ENCODE measurements at regions not wholly inside any gene's neighbourhood (a gene's known extent, or its start where the extent isn't known, plus 50 kb on each side); places are given as distances from the start of the nearest gene placed in this dataset.

- TF ChIP-seq, protein P1, sequence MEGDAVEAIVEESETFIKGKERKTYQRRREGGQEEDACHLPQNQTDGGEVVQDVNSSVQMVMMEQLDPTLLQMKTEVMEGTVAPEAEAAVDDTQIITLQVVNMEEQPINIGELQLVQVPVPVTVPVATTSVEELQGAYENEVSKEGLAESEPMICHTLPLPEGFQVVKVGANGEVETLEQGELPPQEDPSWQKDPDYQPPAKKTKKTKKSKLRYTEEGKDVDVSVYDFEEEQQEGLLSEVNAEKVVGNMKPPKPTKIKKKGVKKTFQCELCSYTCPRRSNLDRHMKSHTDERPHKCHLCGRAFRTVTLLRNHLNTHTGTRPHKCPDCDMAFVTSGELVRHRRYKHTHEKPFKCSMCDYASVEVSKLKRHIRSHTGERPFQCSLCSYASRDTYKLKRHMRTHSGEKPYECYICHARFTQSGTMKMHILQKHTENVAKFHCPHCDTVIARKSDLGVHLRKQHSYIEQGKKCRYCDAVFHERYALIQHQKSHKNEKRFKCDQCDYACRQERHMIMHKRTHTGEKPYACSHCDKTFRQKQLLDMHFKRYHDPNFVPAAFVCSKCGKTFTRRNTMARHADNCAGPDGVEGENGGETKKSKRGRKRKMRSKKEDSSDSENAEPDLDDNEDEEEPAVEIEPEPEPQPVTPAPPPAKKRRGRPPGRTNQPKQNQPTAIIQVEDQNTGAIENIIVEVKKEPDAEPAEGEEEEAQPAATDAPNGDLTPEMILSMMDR (IDR thresholded peaks at IDR 0.05; ENCODE audit: insufficient read depth, low read length, missing control alignments): no peak
- H3K4me3 ChIP-seq (ENCODE audit: low read depth, low read length): no peak overlapping the region
- DNase-seq (ENCODE audit: low read depth, low spot score): no peak
- POLR2A ChIA-PET: no interaction called here
- CTCF ChIA-PET: no interaction called here
Observed at GRCh38 chr1:74835051-74835450, 102.1 kb downstream of the TYW3 start.

- H3K4me3 ChIP-seq (ENCODE audit: low read depth, low read length): no peak overlapping the region
- no peak for DNase-seq (ENCODE audit: low read depth, low spot score)
- TF ChIP-seq, protein P1 (IDR thresholded peaks at IDR 0.05; ENCODE audit: insufficient read depth, low read length, missing control alignments): no peak
- CTCF ChIA-PET: no interaction called here
- POLR2A ChIA-PET: no interaction called here
Observed at GRCh38 chr1:74842726-74843125, 109.8 kb downstream of the TYW3 start.

DNA sequence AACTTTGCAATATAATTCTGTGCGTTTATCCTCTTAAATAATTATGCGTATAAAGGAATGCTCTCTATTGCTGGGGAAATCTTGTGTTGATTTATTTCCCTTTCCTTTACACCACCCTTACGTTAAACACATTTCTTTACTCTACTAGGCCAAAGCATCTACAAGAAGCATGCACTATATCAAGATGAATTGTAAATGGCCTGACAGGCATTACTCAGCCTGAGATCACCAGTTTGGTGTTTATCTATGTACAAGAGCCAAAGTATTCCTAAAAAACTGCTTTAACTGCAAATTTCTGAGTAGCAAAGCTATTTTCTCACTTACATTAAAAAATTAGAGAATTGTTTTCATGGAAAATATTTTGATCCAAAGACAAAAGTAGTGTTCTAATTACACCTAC, 114.8 kb downstream of the TYW3 start:
- TF ChIP-seq, protein P1 (IDR thresholded peaks at IDR 0.05; ENCODE audit: insufficient read depth, low read length, missing control alignments): no peak
- no peak for DNase-seq (ENCODE audit: low read depth, low spot score)
- no peak overlapping the region for H3K4me3 ChIP-seq (ENCODE audit: low read depth, low read length)
- ChIA-PET CTCF (no interaction called here), POLR2A (no interaction called here)

DNA sequence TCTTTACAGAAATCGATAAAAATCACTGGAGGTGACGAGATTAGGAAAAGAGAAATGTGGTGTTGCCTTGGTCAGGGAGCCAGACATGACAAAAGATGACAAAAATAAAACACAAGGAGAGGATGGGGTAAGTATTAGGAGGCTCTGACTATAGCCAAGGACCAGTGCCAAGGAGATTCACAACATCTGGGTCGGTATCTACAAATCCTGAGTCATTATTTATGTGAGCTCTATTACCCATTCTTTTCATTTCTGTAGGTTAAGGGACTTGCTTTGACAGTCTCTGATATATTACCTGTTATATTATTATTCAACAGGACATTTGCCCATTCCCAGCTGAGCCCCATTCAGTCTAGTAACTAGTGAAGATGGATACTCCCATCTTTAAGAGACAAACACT, 120.8 kb downstream of the TYW3 start:
- DNase-seq (ENCODE audit: low read depth, low spot score): no peak
- no peak overlapping the region for H3K4me3 ChIP-seq (ENCODE audit: low read depth, low read length)
- ChIA-PET CTCF (no interaction called here), POLR2A (no interaction called here)
- TF ChIP-seq, protein P1 (IDR thresholded peaks at IDR 0.05; ENCODE audit: insufficient read depth, low read length, missing control alignments): no peak

DNA sequence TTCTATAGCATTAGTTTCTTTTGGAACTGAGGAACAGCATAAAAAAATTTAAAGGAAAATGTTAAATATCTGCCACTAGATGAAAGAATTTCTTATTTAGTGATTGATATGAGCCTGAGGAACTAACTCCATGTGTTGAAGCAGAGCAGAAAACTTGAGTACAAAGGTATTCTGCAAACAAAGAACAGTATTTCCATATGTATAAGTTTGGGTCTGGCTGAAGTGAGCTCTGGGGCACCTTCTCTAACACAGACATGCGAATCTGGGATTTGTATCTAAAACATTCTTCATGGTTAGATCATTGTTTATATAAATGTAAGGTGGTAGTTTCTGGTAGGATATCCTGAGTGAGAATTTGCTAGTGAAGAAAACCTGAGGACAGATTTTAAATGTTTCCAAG, 123.2 kb downstream of the TYW3 start:
- CTCF ChIA-PET: no interaction called here
- no peak for DNase-seq (ENCODE audit: low read depth, low spot score)

DNA sequence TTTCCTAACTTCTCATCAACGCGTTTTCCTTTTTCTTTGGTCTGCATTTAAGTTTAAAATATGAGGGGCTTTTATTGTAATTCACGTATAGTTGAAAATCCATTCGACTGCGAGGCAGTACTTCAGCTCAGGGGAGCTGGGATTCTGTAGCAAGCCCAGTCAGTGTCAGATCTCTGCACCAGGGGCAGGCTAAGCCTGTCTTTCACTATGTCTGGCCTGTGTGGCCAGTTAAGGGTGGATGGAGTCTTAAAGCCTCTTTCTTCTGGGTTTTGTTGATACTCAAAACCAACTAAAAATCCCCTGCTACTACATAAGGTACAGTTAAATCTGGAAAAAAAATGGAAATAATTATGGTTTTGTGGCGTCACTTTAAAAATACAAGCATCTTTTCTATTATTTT, 124.7 kb downstream of the TYW3 start:
- TF ChIP-seq, protein P1 (IDR thresholded peaks at IDR 0.05; ENCODE audit: insufficient read depth, low read length, missing control alignments): no peak
- DNase-seq (ENCODE audit: low read depth, low spot score): no peak
- ChIA-PET POLR2A (no interaction called here), CTCF (no interaction called here)
- H3K4me3 ChIP-seq (ENCODE audit: low read depth, low read length): no peak overlapping the region

More for the DNA sequence above, 123.2 kb downstream of the TYW3 start:
- H3K4me3 ChIP-seq (ENCODE audit: low read depth, low read length): no peak overlapping the region
- TF ChIP-seq, protein P1 (IDR thresholded peaks at IDR 0.05; ENCODE audit: insufficient read depth, low read length, missing control alignments): no peak
- POLR2A ChIA-PET: no interaction called here
